Tibial nerve (tissue), 4 donors: ENCODE measurements at regions not wholly inside any gene's neighbourhood (a gene's known extent, or its start where the extent isn't known, plus 50 kb on each side); places are given as distances from the start of the nearest gene placed in this dataset.

Experiments used
- CTCF ChIP-seq, 5 experiments: fragments of 200-600 bp in 3 of 5; fragments of 450-650 bp in 2 of 5; sonication (generic) in 3 of 5; IDR thresholded peaks; one replicate each; pipeline ENCODE4 v1.5.1; 2016 to 2019; ENCODE audit warnings: antibody characterized with exemption in 5 of 5, mild to moderate bottlenecking in 3 of 5, moderate library complexity in 2 of 5
- EP300 ChIP-seq, 2 donors: sonication (generic); formaldehyde crosslinking; IDR thresholded peaks; one replicate each; pipeline ENCODE4 v1.6.1; 2017; ENCODE audit warnings: antibody characterized with exemption in 2 of 2, mild to moderate bottlenecking in 1 of 2
- POLR2A ChIP-seq, 2 donors: fragments of 450-650 bp; IDR thresholded peaks; one replicate each; pipeline ENCODE4 v1.6.1; 2017; ENCODE audit warnings: antibody characterized with exemption in 2 of 2, mild to moderate bottlenecking in 2 of 2, moderate library complexity in 2 of 2

GRCh38 chr2:18399601-18400000, 160.9 kb downstream of the RDH14 start:
- TF ChIP-seq CTCF (IDR thresholded peaks at IDR 0.05) (no peak), POLR2A (IDR thresholded peaks at IDR 0.05) (no peak), EP300 (IDR thresholded peaks at IDR 0.05) (no peak)
